HG03097 (cell line): ENCODE measurements at regions not wholly inside any gene's neighbourhood (a gene's known extent, or its start where the extent isn't known, plus 50 kb on each side); places are given as distances from the start of the nearest gene placed in this dataset.

Source experiments
- ATAC-seq: cut with Tn5 transposase; IDR thresholded peaks from one replicate; pipeline ENCODE4 v1.9.1; 2021; ENCODE audit not compliant: unreplicated experiment, low FRiP score

DNA sequence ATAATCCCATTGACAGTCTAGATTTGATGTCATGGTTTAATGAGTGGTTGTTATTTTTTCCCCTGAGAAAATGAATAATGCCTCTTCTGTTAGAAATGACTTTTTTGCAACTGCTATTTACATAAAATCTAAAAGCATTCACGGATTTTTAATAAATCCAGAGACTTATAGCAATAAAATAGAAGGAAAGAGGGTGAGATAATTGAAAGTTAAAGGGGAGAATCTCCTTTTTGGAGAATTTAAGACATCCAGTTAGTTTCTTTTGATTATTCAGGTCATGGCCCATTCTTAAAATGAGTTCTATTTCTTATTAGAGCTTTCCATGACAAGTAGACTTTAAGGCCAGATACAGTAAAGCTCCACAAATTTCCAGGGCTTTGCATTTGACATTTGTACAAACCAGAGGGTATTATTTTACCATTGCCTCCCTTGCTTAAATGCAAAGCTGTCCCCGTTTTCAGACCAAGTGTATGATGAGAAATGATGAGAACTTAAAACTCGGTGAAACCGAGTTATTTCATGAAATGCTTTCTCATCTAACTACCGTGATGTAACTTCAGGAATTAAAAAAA, 789.0 kb upstream of the SOX9 start:
- ATAC-seq: no peak

GRCh38 chr17:71334048-71334751, 786.6 kb upstream of the SOX9 start:
- no peak for ATAC-seq

DNA sequence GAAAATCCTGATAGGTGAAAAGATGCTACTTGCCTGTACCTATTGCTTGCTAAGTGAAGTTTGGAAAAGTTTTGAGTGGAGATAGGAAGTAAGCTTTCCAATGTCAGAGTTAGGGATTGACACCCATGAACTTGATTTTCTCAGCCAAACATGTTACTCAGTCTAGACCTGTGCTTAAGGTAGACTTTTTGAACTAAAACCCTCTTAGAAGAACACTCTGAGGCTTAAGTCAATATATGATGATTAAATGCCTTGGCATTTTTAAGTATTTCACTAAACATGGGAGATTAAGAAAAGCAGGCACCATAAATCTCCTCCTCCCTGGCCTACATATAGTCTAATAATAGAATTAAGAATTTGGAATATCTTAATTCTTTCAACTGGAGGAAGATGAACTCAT, 785.6 kb upstream of the SOX9 start:
- ATAC-seq: no peak

DNA sequence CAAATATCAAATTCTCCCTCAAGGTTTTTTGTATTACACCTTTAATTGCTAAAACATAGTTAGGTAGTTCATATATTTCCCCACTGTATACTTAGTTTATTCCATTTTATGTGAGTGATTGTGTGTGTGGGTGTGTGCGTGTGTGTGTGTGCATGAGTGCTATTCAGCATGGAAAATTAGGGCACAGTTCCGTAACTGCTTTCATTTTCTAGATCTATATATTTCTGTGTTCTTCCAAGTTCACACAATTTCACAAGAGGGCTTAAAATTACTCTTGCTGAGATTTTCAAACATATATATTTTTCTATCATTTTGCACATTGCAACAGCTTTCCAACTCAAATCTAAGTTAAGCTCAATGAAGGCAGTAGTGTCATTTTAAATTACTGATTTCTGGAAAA, 782.9 kb upstream of the SOX9 start:
- no peak for ATAC-seq

DNA sequence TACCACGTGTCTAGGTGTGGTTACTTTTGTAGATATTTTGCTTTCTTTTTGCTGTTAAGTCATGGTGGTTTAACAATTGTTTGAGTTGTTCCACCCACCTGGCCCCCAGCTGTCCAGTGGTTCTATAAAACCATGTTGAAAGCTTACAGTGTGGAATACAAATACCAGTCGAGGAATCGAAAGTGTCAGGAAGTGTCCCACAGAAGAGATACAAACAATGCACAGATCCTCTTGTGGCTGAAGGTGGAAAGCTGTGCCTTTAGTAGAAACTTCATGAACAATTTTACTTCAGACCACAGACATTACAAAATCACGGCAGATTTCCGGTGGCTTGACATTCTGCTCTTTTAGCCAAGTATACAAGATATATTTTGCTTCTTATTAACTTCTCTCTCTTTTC, 782.4 kb upstream of the SOX9 start:
- no peak for ATAC-seq

DNA sequence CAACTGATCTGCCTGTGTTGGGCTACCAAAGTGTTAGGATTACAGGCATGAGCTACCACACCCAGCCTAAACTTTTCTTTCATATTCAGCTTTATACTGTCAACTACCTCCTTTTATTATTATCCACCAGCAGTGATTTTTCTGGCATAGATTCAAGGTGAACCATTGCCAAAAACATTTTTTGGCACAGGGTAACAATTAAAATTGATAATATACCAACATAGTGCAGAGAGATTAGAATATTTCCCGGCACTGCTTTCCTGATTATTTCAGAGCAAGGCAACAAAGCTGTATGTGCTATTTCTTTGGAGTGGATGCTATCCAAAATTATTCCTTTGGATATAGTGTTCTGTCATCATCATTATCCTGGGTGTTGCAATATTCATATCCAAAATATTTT, 781.6 kb upstream of the SOX9 start:
- no peak for ATAC-seq

DNA sequence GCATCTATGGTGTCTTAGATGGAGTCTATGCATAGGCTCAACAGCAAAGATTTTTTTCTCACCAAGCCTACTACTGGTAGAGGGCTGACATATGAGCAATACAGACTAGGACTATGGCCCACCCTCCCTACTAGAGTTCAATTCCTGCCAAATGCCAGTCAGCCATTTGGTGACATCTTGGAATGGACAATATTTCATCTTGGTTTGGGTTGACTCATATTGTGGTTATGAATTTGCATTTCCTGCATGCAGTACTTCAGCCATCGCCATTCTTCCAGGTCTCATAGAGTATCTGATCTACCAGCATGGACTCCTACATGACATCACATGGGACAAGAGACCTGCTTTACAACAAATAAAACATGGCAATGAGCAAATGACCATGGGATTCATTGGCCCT, 778.1 kb upstream of the SOX9 start:
- ATAC-seq: no peak

DNA sequence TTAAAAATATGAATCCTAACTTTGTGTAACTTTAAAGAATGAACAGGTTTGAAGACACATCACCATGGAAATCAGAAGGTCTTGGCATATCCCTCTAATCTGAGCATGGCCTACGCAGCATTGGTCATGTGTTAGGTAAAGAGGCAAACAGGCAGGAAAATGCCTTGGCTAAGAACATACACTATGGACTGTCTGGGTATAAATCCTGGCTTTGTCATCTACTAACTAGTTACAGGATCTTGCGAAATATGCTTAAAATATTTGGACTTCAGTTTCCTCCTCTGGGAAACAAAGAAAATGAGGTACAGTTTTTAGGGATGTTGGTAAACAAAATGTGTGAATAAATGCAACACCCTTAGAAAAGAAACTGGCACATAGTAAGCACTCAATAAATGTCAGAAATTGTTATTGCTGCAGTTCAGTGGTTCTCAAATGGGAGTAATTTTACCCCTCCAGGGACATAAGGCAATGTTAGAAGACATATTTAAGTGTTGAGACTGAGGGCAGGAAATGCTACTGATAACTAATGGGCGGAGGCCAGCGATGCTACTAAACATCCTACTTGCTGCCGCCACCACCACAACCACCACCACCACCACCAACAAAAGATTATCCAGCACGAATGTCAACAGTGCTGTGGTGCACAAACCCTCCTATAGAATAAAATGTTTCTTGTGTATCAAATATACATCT, 770.8 kb upstream of the SOX9 start:
- ATAC-seq: no peak

DNA sequence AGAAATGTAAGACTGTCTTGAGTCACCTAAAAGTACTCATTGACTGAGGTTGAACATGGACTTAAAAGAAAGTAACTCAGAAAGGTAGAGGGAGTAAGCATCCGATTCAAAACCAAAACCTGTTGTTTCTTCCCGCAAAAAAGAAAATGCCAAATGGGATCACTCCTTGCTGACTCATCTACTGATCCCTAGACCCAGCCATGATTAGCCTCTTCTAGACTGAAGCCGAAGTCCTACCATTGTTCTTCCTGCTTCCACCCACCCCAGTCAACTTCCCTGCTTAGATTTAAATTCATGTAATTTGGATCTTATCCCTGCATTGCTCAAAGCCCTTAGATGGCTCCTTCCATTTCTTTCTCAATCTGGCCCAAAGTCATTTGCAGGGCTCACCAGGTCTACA, 760.5 kb upstream of the SOX9 start:
- no peak for ATAC-seq

DNA sequence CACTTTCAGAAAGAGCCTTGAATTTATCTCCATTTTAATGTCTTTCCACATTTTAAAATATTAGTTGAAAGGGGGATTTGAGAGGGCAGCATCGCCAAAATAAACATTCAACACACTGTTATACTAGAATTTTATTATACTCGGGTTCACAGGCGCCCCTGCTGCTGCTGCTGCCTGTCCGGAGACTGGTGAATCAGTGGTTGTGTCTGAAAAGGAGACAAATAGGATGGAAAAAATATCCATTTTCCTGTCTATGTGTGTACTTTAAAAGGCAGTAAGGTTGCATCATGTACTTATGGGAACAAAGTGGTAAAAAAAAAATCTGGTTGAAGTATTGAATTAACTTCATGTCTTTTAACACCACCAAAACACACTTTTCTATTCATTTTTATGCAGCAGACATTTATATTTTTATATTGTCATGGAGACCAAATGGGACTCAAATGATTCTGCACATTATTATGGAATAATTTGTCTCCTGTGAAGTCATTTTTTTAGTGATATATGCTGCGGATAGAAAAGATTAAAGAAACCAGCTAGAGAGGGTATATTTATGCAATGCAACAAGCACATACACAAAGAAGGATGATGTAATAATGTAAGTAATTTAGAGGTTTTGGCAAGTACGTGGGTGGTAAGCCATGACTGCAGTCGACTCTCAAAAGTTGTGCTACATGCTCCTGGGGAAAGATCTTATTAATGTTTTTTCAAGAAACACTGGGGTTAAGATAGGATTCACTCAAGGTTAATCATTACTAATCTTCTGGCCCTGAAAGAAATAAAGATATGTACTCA, 759.0 kb upstream of the SOX9 start:
- ATAC-seq: no peak

DNA sequence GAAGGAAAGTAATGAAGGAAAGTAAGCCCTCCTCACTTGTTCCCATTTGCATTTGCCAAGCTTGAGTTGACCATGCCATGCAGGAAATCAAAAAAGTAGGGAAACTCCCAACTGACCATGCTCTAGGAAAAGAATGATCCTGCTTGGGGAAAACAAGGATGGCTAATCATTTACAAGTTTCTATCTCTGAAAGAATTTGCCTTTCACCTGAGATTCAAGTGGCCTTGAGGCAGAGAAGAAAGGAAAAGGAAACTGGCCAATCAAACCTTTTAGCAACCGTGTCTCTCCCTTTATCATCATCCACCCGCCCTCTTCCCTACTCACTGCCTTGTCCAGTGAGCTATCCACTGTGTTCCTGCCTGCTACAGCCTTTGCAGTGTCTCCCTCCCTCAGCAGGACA, 757.2 kb upstream of the SOX9 start:
- ATAC-seq: no peak

GRCh38 chr17:71371809-71372208, 749.0 kb upstream of the SOX9 start:
- no peak for ATAC-seq

- ATAC-seq: no peak
These were observed 744.9 kb upstream of the SOX9 start for GRCh38 chr17:71375948-71376347.

GRCh38 chr17:71376933-71377332, 743.9 kb upstream of the SOX9 start:
- ATAC-seq: no peak

- ATAC-seq: no peak
These were observed 742.8 kb upstream of the SOX9 start for GRCh38 chr17:71378036-71378435.

- ATAC-seq: no peak
These were observed 742.1 kb upstream of the SOX9 start for GRCh38 chr17:71378741-71379140.

- ATAC-seq: no peak
These were observed 741.3 kb upstream of the SOX9 start for GRCh38 chr17:71379512-71379911.

- no peak for ATAC-seq
These were observed 740.3 kb upstream of the SOX9 start for GRCh38 chr17:71380535-71380934.

- no peak for ATAC-seq
These were observed 739.9 kb upstream of the SOX9 start for GRCh38 chr17:71380936-71381335.

DNA sequence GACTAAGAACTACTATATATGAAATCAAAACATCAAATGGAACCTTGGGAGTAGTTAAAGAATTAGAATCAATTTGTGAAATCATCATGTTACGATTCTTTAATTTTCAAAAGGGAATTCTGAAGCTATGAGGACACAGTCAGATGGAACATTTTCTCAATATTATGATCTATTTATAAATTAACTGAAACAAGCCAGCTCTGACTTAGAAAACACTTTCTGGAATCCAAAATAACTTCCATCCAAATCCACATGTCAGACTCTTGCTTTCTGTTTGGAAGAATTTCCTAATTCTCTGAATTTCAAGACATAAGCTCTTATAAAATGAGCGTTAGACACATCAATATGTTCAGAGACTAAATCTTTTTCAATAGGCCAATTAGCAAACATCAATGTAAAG, 737.7 kb upstream of the SOX9 start:
- no peak for ATAC-seq

DNA sequence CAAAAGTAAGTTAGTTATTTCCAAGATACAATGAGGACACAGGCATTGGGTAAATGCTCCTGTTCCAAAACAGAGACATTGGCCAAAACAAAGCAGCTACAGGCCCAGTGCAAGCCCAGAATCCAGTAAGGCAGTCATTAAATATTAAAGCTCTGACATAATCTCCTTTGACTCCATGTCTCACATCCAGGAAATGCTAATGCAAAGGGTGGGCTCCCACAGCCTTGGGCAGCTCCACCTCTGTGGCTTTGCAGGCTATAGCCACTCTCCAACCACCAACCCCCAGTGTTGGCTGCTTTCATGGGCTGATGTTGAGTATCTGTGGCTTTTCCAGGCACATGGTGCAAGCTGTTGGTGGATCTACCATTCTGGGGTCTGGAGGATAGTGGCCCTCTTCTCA, 733.4 kb upstream of the SOX9 start:
- ATAC-seq: no peak
